ENCODE measurements at regions not wholly inside any gene's neighbourhood (a gene's known extent, or its start where the extent isn't known, plus 50 kb on each side); places are given as distances from the start of the nearest gene placed in this dataset.

DNA sequence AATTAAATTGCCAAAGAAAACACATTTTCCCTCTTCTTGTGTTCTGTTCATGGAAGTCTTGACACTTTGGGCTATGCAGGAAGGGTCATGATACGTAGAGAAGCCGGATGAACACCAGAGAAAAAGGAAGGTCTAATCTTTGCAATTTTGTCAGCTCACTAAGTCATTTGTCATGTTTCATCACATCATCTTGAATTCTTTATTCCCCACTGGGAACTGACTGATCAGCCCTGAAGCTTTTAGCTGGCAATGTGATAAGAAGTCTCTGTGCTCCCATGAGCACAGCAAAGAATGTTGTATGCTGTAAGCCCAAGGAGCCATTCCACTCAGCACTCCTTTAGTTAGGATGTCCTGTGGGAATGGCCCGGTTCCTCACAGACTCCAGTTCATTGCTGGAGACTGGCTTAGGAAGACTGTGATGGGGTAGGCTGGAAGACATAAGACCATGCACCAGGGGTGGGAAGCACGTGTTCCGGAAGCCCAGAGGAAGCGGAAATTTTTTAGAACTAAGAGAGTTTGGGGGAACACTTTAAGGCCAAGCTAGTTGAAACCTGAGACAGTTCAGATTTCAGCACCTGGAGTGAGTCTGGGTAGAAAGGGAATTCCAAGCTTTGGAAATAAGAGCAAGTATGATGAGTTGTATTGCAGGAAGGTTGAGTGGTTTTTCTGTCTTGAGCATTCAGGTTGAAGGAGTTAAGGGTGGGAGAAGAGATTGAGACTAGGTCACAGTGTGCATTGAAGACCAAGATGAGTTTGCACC, 306.7 kb upstream of the MTNR1B start (continued):
- no peak for TF ChIP-seq PBX3 (IDR thresholded peaks at IDR 0.05)
- TF ChIP-seq ATOH8 (CRISPR knock-in tag; IDR thresholded peaks at IDR 0.05; ENCODE audit: low read depth) = no peak
- no peak for TF ChIP-seq GATA3 (IDR thresholded peaks at IDR 0.05; ENCODE audit: borderline replicate concordance)
- TF ChIP-seq EHMT2 (IDR thresholded peaks at IDR 0.05; ENCODE audit: low read depth) = no peak
- no peak for TF ChIP-seq TFCP2L1 (CRISPR knock-in tag; IDR thresholded peaks at IDR 0.05)
- TF ChIP-seq KDM5A (IDR thresholded peaks at IDR 0.05) = no peak
- no peak for TF ChIP-seq ZC3H11A (IDR thresholded peaks at IDR 0.05)
- no peak for TF ChIP-seq RCOR1 (IDR thresholded peaks at IDR 0.05; ENCODE audit: low read depth, low read length)
- TF ChIP-seq RARB (CRISPR knock-in tag; IDR thresholded peaks at IDR 0.05) = no peak

DNA sequence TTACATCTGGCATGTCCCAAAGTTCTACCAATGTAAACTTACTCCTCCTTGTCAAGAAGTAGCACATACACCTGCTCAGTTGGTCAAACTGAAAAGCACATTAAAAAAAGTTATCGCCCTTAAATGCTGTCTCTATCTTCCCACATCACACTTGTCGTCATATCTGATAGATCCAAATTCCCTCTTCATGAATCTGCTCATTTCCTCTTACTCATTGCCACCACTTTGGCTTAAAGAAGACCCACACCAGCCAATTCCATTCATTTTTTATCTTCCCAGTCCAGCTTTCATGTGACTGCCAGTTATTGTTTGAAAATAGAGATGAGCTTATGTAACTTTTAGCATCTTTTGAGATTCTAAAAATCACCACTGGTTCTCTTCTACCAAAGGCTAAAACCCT, 305.9 kb upstream of the MTNR1B start:
- ChIA-PET CTCF (no interaction called here), POLR2A (no interaction called here)
- FAIRE-seq (no peak), DNase-seq (ENCODE audit: low read depth in 1 of 2, low spot score in 1 of 2) (no peak), ATAC-seq (no peak)
- TF ChIP-seq, protein P1, sequence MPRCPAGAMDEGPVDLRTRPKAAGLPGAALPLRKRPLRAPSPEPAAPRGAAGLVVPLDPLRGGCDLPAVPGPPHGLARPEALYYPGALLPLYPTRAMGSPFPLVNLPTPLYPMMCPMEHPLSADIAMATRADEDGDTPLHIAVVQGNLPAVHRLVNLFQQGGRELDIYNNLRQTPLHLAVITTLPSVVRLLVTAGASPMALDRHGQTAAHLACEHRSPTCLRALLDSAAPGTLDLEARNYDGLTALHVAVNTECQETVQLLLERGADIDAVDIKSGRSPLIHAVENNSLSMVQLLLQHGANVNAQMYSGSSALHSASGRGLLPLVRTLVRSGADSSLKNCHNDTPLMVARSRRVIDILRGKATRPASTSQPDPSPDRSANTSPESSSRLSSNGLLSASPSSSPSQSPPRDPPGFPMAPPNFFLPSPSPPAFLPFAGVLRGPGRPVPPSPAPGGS (IDR thresholded peaks at IDR 0.05) = no peak
- TF ChIP-seq POLR2AphosphoS2 (conservative IDR thresholded peaks at IDR 0.05; ENCODE audit: low read length) (no peak), HDAC2 (IDR thresholded peaks at IDR 0.05) (no peak), ZFP36 (IDR thresholded peaks at IDR 0.05; ENCODE audit: borderline replicate concordance, partially characterized antibody) (no peak), NFE2L2 (conservative IDR thresholded peaks at IDR 0.05; ENCODE audit: low read length) (no peak), RFX5 (IDR thresholded peaks at IDR 0.05) (no peak), TP53 (CRISPR knock-in tag; IDR thresholded peaks at IDR 0.05) (no peak), SREBF2 (IDR thresholded peaks at IDR 0.05) (no peak), POLR2A (IDR thresholded peaks at IDR 0.05; ENCODE audit: low read length) (no peak)
- WGBS (ENCODE audit: missing lambda C conversion rate) = 5% methylated on average over 2 of the region's 2 CpGs
- no peak overlapping the region for H3K4me3 ChIP-seq
- no peaks in the 10 kb centered on the region for H3K4me1 ChIP-seq
- H3K4me2 ChIP-seq = no peak overlapping the region
- no peak overlapping the region for H3K27ac ChIP-seq
- no peaks in the 10 kb centered on the region for H3K9me3 ChIP-seq

GRCh38 chr11:92667486-92668152, 301.8 kb upstream of the MTNR1B start:
- ATAC-seq (no peak), FAIRE-seq (no peak), DNase-seq (ENCODE audit: low read depth in 1 of 2, low spot score in 1 of 2) (no peak)
- Histone ChIP-seq H3K4me1 (no peaks in the 10 kb centered on the region), H3K27ac (no peak overlapping the region), H3K4me3 (no peak overlapping the region), H3K4me2 (no peak overlapping the region), H3K9me3 (no peaks in the 10 kb centered on the region)
- ChIA-PET POLR2A (no interaction called here), CTCF (no interaction called here)
- 41% methylated on average over 4 of the region's 5 CpGs for WGBS (ENCODE audit: missing lambda C conversion rate)
- TF ChIP-seq JUNB (IDR thresholded peaks at IDR 0.05) (no peak), CHD2 (IDR thresholded peaks at IDR 0.05; ENCODE audit: low read length, partially characterized antibody) (no peak), KDM1A (IDR thresholded peaks at IDR 0.05; ENCODE audit: low read depth) (no peak), RARB (CRISPR knock-in tag; IDR thresholded peaks at IDR 0.05) (no peak), CHD4 (IDR thresholded peaks at IDR 0.05; ENCODE audit: borderline replicate concordance) (no peak), PBX3 (IDR thresholded peaks at IDR 0.05) (no peak), MYC (IDR thresholded peaks at IDR 0.05; ENCODE audit: borderline replicate concordance, low read length) (no peak), CEBPB (IDR thresholded peaks at IDR 0.05) (no peak), KDM5A (IDR thresholded peaks at IDR 0.05) (no peak), ZC3H11A (IDR thresholded peaks at IDR 0.05) (no peak), GATA3 (IDR thresholded peaks at IDR 0.05; ENCODE audit: borderline replicate concordance) (no peak), RCOR1 (IDR thresholded peaks at IDR 0.05; ENCODE audit: low read depth, low read length) (no peak), JUN (IDR thresholded peaks at IDR 0.05) (no peak), CBX2 (IDR thresholded peaks at IDR 0.05; ENCODE audit: borderline replicate concordance, low read depth) (no peak), FOSL2 (IDR thresholded peaks at IDR 0.05) (no peak), FOSL2 (CRISPR knock-in tag; IDR thresholded peaks at IDR 0.05) (no peak), ZSCAN20 (CRISPR knock-in tag; IDR thresholded peaks at IDR 0.05) (no peak), FOSB (CRISPR knock-in tag; IDR thresholded peaks at IDR 0.05) (no peak), MAFK (IDR thresholded peaks at IDR 0.05; ENCODE audit: partially characterized antibody) (no peak)
- TF ChIP-seq, protein P2, sequence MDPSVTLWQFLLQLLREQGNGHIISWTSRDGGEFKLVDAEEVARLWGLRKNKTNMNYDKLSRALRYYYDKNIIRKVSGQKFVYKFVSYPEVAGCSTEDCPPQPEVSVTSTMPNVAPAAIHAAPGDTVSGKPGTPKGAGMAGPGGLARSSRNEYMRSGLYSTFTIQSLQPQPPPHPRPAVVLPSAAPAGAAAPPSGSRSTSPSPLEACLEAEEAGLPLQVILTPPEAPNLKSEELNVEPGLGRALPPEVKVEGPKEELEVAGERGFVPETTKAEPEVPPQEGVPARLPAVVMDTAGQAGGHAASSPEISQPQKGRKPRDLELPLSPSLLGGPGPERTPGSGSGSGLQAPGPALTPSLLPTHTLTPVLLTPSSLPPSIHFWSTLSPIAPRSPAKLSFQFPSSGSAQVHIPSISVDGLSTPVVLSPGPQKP (IDR thresholded peaks at IDR 0.05; ENCODE audit: low read depth, low read length) = no peak
